IPS-NIHi7 (cell line): ENCODE measurements at regions not wholly inside any gene's neighbourhood (a gene's known extent, or its start where the extent isn't known, plus 50 kb on each side); places are given as distances from the start of the nearest gene placed in this dataset.
"Not testable (repeated sequence)": the region's sequence is repeated elsewhere in the genome, so short reads cannot be mapped to it uniquely, and the experiment has no call there.

Experiments
- DNase-seq: peaks from one replicate; pipeline ENCODE4 v3.0.0; 2012; ENCODE audit warnings: mixed read lengths; ENCODE audit errors: extremely low spot score

- no peak for DNase-seq
Observed at GRCh38 chr5:40354171-40354570, 325.5 kb upstream of the PTGER4 start.

GRCh38 chr5:40353442-40353841 is 326.3 kb upstream of the PTGER4 start:
- no peak for DNase-seq

- DNase-seq = no peak
Observed at GRCh38 chr5:40347981-40348725, 331.6 kb upstream of the PTGER4 start.

GRCh38 chr5:40346901-40347300 is 332.8 kb upstream of the PTGER4 start:
- DNase-seq = no peak

- DNase-seq = not testable (repeated sequence)
Observed at GRCh38 chr5:40338434-40338833, 341.3 kb upstream of the PTGER4 start.

- DNase-seq = no peak
Observed at GRCh38 chr5:40334242-40334635, 345.5 kb upstream of the PTGER4 start.

- DNase-seq = no peak
Observed at GRCh38 chr5:40333459-40334241, 346.1 kb upstream of the PTGER4 start.

GRCh38 chr5:40332970-40333369 is 346.7 kb upstream of the PTGER4 start:
- no peak for DNase-seq

- DNase-seq = no peak
Observed at GRCh38 chr5:40331616-40332015, 348.1 kb upstream of the PTGER4 start.

GRCh38 chr5:40321514-40321913 is 358.2 kb upstream of the PTGER4 start:
- DNase-seq = no peak

GRCh38 chr5:40318395-40318794 is 361.3 kb upstream of the PTGER4 start:
- DNase-seq = no peak

- DNase-seq = no peak
Observed at GRCh38 chr5:40317023-40317422, 362.7 kb upstream of the PTGER4 start.

- no peak for DNase-seq
Observed at GRCh38 chr5:40315126-40315525, 364.6 kb upstream of the PTGER4 start.

- DNase-seq = no peak
Observed at GRCh38 chr5:40314275-40314674, 365.4 kb upstream of the PTGER4 start.

- DNase-seq = no peak
Observed at GRCh38 chr5:40312205-40312604, 367.5 kb upstream of the PTGER4 start.

- DNase-seq = no peak
Observed at GRCh38 chr5:40309851-40310250, 369.9 kb upstream of the PTGER4 start.

- peak; percentile 19 for DNase-seq
Observed at GRCh38 chr5:40308867-40309266, 370.8 kb upstream of the PTGER4 start.

GRCh38 chr5:40307920-40308319 is 371.8 kb upstream of the PTGER4 start:
- no peak for DNase-seq

- no peak for DNase-seq
Observed at GRCh38 chr5:40306869-40307487, 372.7 kb upstream of the PTGER4 start.

GRCh38 chr5:40292006-40292405 is 387.7 kb upstream of the PTGER4 start:
- DNase-seq = no peak

GRCh38 chr5:40291338-40291737 is 388.4 kb upstream of the PTGER4 start:
- DNase-seq = no peak

- peak; percentile 23 for DNase-seq
Observed at GRCh38 chr5:40288800-40289485, 390.8 kb upstream of the PTGER4 start.
